ENCODE measurements at regions not wholly inside any gene's neighbourhood (a gene's known extent, or its start where the extent isn't known, plus 50 kb on each side); places are given as distances from the start of the nearest gene placed in this dataset.

- Histone ChIP-seq H3K27me3 (replicated peaks) (no peaks in the 10 kb centered on the region), H3K36me3 (replicated peaks) (no peaks in the 10 kb centered on the region), H3K27ac (no peak overlapping the region), H3K4me3 (ENCODE audit: low read depth, low read length) (no peak overlapping the region)
- no peak for DNase-seq
- no peak for TF ChIP-seq CTCF (IDR thresholded peaks at IDR 0.05; ENCODE audit: low read depth, low read length, missing control alignments)
- in situ Hi-C loops (cut with HindIII; ENCODE audit: low pct_ligation_motif_present, low sequenced_read_pairs) = no loop called here
These were observed 159.0 kb upstream of the RIPOR2 start for GRCh38 chr6:25094726-25095125.

GRCh38 chr6:25100288-25100687 is 164.5 kb upstream of the RIPOR2 start:
- in situ Hi-C loops (cut with HindIII; ENCODE audit: low pct_ligation_motif_present, low sequenced_read_pairs) = no loop called here
- H3K27me3 ChIP-seq (replicated peaks) = no peaks in the 10 kb centered on the region
- TF ChIP-seq CTCF (IDR thresholded peaks at IDR 0.05; ENCODE audit: low read depth, low read length, missing control alignments) = no peak

GRCh38 chr6:25103603-25104002 is 167.8 kb upstream of the RIPOR2 start:
- Histone ChIP-seq H3K27me3 (replicated peaks) (no peaks in the 10 kb centered on the region), H3K27ac (no peak overlapping the region), H3K36me3 (replicated peaks) (peaks cover 2% of the 10 kb centered on the region), H3K4me3 (ENCODE audit: low read depth, low read length) (no peak overlapping the region)
- no peak for TF ChIP-seq CTCF (IDR thresholded peaks at IDR 0.05; ENCODE audit: low read depth, low read length, missing control alignments)
- DNase-seq = no peak
- in situ Hi-C loops (cut with HindIII; ENCODE audit: low pct_ligation_motif_present, low sequenced_read_pairs) = no loop called here

More at GRCh38 chr6:25100288-25100687, 164.5 kb upstream of the RIPOR2 start:
- DNase-seq = no peak
- Histone ChIP-seq H3K4me3 (ENCODE audit: low read depth, low read length) (no peak overlapping the region), H3K27ac (no peak overlapping the region), H3K36me3 (replicated peaks) (no peaks in the 10 kb centered on the region)

GRCh38 chr6:25105070-25105925 is 169.5 kb upstream of the RIPOR2 start:
- Histone ChIP-seq H3K27ac (no peak overlapping the region), H3K4me3 (ENCODE audit: low read depth, low read length) (no peak overlapping the region), H3K36me3 (replicated peaks) (peaks cover 2% of the 10 kb centered on the region), H3K27me3 (replicated peaks) (no peaks in the 10 kb centered on the region)
- TF ChIP-seq CTCF (IDR thresholded peaks at IDR 0.05; ENCODE audit: low read depth, low read length, missing control alignments) = no peak
- in situ Hi-C loops (cut with HindIII; ENCODE audit: low pct_ligation_motif_present, low sequenced_read_pairs) = no loop called here
- no peak for DNase-seq

- in situ Hi-C loops (cut with HindIII; ENCODE audit: low pct_ligation_motif_present, low sequenced_read_pairs) = no loop called here
- H3K27ac ChIP-seq = no peak overlapping the region
- no peak for DNase-seq
- H3K4me3 ChIP-seq (ENCODE audit: low read depth, low read length) = no peak overlapping the region
- no peaks in the 10 kb centered on the region for H3K27me3 ChIP-seq (replicated peaks)
- no peak for TF ChIP-seq CTCF (IDR thresholded peaks at IDR 0.05; ENCODE audit: low read depth, low read length, missing control alignments)
- peaks cover 2% of the 10 kb centered on the region for H3K36me3 ChIP-seq (replicated peaks)
These were observed 171.5 kb upstream of the RIPOR2 start for GRCh38 chr6:25107218-25107617.

DNA sequence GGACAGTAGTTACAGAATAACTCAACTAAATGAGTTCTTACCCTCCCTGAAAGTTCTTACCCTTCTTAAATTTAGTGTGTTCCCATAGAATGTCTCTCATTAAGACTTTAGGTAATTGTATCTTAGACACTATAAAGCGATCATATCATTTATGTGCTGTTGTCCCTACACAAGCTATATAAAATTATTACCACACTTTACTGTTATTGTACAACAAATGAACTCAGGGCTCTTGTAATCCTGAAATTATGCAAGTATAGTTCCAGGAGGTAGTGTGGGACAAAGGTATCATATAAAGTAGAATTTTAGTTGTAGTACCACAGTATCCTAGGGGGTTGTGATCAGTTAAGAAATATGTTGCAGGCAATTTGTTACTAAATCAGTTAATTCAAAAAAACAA is 167.4 kb upstream of the CARMIL1 start:
- Histone ChIP-seq H3K27me3 (replicated peaks) (no peaks in the 10 kb centered on the region), H3K27ac (no peak overlapping the region), H3K36me3 (replicated peaks) (peaks cover 4% of the 10 kb centered on the region), H3K4me3 (ENCODE audit: low read depth, low read length) (no peak overlapping the region)
- no peak for DNase-seq
- no peak for TF ChIP-seq CTCF (IDR thresholded peaks at IDR 0.05; ENCODE audit: low read depth, low read length, missing control alignments)
- in situ Hi-C loops (cut with HindIII; ENCODE audit: low pct_ligation_motif_present, low sequenced_read_pairs) = no loop called here
